ENCODE measurements at regions not wholly inside any gene's neighbourhood (a gene's known extent, or its start where the extent isn't known, plus 50 kb on each side); places are given as distances from the start of the nearest gene placed in this dataset.

GRCh38 chr14:98701377-98701776 is 570.6 kb downstream of the BCL11B start:
- TF ChIP-seq TCF7L2 (IDR thresholded peaks at IDR 0.05; ENCODE audit: low read depth, low read length), result no peak
- no peak for TF ChIP-seq POLR2A (IDR thresholded peaks at IDR 0.05; ENCODE audit: insufficient read depth in 1 of 2, low read depth in 2 of 2, low read length in 2 of 2)
- no peak for TF ChIP-seq FOXK2 (IDR thresholded peaks at IDR 0.05)
- TF ChIP-seq POLR2AphosphoS5 (IDR thresholded peaks at IDR 0.05; ENCODE audit: low read depth, low read length), result no peak
- TF ChIP-seq ZNF263 (CRISPR knock-in tag; IDR thresholded peaks at IDR 0.05), result no peak
- TF ChIP-seq SP2 (CRISPR knock-in tag; IDR thresholded peaks at IDR 0.05), result no peak
- TF ChIP-seq CEBPB (IDR thresholded peaks at IDR 0.05; ENCODE audit: borderline replicate concordance, low read depth, low read length), result no peak
- no peak for TF ChIP-seq ATF3 (CRISPR knock-in tag; IDR thresholded peaks at IDR 0.05)
- TF ChIP-seq STAT5B (CRISPR knock-in tag; IDR thresholded peaks at IDR 0.05), result no peak

Measured in HepG2 (cell line).